HG02759 (cell line): ENCODE measurements at regions not wholly inside any gene's neighbourhood (a gene's known extent, or its start where the extent isn't known, plus 50 kb on each side); places are given as distances from the start of the nearest gene placed in this dataset.

Source experiments
- ATAC-seq: cut with Tn5 transposase; IDR thresholded peaks from one replicate; pipeline ENCODE4 v1.9.1; 2021; ENCODE audit warnings: mild to moderate bottlenecking, moderate library complexity; ENCODE audit not compliant: unreplicated experiment

DNA sequence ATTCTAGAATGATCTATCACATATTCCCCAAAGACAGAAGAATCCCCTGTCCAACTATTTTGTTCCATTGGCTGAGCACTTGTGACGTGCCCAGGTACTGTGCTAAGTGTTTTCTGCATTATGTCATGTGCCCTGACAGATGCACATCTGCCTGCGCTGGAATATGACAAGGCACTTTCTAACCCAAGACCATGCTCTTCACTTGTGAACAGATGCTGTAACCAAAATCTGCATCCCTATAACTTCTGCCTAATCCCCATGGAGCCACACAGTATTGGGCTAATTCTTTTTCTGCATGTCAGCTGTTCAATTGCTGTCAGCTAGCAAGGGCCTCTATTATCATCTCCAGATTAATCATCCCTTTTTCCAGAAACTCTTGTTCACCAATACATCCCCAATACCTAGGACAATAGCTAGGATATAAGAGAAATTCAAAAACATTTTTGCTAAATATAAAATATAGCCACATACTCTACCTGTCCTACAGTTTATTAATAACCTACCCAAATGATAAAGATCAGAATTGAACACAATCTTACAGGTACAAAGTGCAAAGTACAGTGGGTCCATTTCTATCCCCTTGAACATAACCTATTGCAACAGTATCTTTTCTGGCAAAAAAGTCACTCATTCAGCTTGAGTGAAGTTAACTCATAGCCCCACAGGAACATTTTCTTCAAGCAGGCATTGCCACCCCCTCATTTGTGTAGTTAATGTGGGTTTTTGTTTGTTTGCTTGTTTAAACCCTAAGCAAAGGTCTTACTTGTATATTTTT is 109.4 kb upstream of the LRRN1 start:
- ATAC-seq: no peak

DNA sequence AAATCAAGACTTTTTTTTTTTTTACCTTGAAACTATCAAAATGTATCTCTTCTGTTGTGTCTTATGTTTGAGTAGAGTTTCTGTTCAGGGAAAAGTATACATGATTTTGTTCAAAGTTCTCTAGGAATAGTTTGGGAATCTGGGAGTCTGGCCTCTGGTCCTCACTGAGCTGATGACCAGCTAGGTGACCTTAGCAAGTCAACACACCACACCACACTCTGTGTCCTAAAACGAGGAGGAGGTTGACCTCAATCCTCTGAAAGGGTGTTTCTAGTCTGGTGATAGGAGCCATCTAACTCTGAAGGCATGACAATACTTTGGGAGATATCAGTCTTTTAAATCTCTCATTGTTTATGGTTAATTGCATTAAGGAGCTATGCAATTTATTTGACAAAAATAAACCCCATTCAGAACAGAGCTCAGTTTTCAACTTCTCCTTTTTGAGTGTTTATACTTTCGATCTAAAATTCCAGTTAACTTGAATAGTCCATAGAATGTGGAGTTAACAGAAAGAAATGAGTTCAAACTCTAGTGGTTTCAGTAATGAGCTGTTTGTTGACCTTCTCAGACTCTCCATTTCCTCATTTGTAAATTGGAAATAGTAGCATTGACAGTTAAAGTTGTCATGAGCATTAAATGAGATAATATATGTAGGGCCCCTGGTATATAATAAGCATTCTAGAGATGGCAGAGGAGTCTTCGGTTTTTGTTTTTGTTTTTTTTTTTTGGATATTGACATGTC is 112.2 kb upstream of the LRRN1 start:
- ATAC-seq: no peak

DNA sequence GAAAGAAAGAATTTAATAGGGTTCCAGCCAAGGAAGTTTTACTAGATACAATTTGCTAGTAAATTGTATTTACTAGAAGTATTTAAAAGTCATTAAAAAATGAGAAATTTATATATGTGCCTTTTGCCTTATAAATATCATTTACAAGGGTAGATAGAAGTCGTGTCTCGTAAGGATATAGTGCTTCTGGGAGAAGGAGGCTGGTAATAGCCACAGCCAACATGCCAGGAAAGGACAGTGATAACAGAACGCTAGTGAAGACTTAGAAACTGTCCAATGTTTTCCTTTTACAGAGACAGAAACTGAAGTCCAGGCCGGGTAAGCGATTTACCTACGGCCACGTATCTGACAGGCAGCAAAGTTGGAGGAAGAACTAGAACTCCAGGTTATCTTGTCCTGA is 113.5 kb upstream of the LRRN1 start:
- no peak for ATAC-seq

GRCh38 chr3:3683261-3683660 is 116.0 kb upstream of the LRRN1 start:
- no peak for ATAC-seq

DNA sequence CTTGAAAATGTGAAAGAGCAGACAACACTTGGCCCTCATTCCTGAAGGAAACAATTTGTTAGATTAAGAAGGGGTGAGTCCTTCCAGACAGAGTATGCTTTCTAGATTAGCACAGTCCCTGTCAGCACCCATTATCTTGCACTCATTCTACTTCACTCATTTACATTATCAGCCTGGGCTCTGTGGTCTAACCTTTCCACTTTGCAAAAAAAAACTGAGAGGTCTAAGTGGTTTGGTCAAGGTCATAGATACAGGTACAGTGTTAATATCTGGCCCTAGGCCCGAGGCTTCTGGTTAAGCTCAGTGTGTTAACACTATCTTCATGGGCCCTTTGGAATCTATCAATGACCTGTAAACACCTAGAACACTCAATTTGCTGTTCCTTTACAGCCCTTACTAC is 123.4 kb upstream of the LRRN1 start:
- ATAC-seq: no peak

DNA sequence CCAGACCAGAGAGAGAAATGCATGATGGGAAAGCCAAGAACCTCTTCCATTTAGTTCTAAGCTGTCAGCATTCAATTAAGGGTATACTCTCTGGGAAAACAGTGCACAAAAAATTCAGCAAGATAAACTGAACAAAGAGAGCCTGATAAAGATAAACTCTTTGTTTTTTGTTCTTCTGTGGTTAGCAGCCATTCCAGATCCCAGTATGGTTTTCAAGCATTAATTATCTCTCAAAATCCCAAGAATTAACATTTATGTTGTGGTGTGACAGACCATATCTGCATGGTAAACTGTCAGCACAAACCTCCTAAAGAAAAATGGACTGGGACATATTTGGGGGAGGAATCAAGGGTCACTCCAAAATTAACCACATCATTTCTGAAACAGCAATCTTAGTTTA is 124.0 kb upstream of the LRRN1 start:
- ATAC-seq: no peak

DNA sequence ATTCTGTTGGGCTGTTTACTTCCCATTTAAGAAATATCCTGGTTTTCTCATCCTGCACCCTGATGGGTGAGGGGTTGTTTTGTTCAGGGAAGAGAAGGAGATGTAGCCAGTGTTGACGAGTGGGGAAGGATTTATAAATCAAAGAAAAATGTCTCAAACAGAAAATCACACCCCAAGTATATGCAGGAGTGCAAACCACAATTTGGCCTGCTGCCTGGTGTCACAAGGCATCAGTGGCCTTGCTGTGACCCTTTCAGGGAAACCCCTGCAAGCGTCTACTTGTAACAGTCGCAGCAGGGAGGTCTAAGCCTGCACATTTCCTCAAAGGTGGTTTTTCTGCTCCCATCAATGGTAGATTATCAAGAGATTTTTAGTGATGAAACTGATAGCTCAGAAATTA is 132.6 kb upstream of the LRRN1 start:
- peak; percentile 99 for ATAC-seq

DNA sequence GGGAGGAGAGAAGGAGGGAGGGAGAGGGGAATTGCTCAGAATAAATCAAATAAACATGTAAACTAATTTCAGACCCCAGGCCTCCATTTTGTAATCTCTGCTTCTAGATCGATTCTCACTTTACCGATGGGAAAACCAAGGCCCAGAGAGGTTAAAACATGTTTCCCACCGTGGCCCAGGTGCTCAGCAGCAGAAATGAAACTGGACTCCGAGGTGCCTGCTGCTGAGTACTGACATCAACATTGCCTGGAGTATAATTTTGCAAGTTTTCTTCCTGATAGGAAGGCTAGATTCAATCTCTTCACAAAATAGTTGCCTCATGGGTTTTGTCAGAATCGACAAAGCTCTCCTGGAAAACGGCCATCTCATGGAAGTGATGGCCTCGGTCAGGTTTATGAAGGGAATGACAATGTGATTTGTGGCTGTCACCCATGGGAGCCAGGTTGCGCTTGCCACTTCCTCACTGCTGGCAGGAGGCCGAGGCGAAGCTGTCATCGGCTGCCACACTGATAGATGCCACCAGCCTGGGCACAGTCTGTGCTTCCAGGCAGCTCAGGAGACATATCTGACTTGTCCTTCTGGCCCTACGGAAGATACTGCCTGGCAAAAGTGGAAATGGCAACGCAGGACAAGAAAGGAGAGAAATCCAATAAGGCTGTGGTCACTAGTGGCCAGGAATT is 133.1 kb upstream of the LRRN1 start:
- ATAC-seq: peak; percentile 58

- no peak for ATAC-seq
These were observed 133.7 kb upstream of the LRRN1 start for GRCh38 chr3:3665546-3665945.

DNA sequence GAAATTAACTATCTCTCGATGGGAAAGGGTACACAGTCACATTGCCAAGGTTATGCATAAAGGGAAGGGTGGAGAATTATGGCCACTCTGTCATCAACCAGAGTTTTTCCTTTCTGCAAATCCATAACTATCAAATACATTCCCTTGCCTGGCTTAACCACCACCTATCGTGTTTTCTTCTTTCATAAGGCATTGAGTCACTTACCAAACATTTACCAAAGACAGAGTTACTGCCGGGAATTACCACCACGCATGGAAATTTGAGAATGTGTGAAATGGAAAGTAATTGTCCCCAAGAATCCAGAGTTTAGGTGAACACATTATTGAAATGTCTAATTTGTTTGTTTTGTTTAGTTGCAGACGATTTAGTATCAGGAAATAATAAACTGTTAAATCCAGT is 134.3 kb upstream of the LRRN1 start:
- ATAC-seq: no peak

- ATAC-seq: no peak
These were observed 136.6 kb upstream of the LRRN1 start for GRCh38 chr3:3662610-3663009.

- no peak for ATAC-seq
These were observed 144.3 kb upstream of the LRRN1 start for GRCh38 chr3:3654916-3655315.

GRCh38 chr3:3648988-3649679 is 150.1 kb upstream of the LRRN1 start:
- ATAC-seq: no peak

GRCh38 chr3:3646934-3647333 is 152.3 kb upstream of the LRRN1 start:
- no peak for ATAC-seq

GRCh38 chr3:3646103-3646844 is 153.0 kb upstream of the LRRN1 start:
- ATAC-seq: peak; percentile 90

GRCh38 chr3:3641877-3642455 is 157.3 kb upstream of the LRRN1 start:
- no peak for ATAC-seq

DNA sequence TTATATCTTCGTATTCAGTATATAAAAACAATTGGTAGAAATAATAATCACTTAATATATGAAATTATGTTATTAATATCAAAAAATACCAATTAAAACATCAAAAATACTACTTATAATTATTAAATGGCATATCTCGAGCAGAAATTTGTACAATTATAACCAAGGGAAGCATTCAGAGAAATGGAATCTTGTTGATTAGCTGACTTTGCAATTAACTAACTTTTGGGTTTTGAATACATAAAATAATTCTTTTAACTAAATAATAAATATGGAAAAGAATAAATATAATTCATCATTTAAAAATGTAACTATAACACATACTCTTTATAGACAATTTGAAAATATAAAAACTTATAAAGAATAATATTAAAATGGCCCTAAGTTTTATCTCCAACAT is 160.2 kb upstream of the LRRN1 start:
- no peak for ATAC-seq

DNA sequence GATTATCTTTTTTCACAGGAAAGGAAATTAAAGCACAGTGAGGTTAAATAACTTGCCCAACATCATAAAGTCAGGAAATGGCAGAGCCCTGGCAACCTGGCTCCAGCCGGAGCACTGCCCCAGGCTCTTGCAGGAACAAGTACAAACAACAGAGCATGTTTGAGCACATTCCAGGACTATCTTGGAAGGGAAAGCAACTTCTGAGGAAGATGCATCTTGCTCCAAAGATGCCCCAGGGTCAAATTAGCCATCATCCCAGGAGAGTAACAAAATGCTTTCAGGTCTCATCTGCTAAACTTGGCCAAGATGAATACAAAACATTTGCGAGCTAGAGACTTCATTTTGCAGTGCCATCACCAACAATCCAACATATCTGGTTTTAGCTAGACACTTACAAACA is 162.4 kb upstream of the LRRN1 start:
- ATAC-seq: no peak

DNA sequence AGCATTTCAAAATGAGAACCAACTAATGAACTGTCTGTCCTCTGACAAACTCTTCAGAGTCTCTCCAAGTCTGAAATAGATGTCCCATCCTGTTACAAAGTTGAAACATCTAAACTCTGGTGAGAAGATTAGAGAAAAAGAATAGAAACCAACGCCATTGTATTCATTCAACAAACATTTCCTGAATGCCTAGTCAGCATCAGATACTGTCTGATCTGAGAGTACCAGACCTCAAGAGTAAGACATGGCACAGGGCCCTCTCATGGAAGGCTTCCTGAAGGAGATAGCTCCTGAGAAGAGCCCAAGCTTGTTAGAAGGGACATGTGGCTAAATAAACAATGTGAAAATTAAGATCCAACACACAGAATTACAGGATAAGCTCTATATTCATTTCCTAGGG is 164.1 kb upstream of the LRRN1 start:
- no peak for ATAC-seq

DNA sequence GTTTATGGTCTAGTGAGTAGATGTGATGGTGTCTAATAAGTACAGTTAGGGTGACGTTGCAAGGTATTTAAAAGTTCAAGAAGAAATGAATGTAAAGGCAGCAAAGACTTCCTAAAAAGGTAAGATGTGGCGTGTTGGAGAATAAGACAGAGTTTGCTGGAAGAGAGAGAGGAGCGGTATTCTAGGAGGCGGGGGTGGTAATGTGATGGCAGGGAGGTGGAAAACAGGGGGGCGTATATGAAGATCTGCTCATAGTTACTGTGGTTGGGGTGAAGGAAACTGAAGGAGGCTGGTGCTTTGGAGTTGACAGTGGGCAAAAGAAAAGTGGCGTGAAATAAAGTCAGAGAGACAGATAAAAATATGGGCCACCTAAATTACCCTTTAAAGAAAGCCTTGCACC is 164.9 kb upstream of the LRRN1 start:
- ATAC-seq: no peak
